ENCODE measurements at regions not wholly inside any gene's neighbourhood (a gene's known extent, or its start where the extent isn't known, plus 50 kb on each side); places are given as distances from the start of the nearest gene placed in this dataset.
"Not testable (repeated sequence)": the region's sequence is repeated elsewhere in the genome, so short reads cannot be mapped to it uniquely, and the experiment has no call there.

DNA sequence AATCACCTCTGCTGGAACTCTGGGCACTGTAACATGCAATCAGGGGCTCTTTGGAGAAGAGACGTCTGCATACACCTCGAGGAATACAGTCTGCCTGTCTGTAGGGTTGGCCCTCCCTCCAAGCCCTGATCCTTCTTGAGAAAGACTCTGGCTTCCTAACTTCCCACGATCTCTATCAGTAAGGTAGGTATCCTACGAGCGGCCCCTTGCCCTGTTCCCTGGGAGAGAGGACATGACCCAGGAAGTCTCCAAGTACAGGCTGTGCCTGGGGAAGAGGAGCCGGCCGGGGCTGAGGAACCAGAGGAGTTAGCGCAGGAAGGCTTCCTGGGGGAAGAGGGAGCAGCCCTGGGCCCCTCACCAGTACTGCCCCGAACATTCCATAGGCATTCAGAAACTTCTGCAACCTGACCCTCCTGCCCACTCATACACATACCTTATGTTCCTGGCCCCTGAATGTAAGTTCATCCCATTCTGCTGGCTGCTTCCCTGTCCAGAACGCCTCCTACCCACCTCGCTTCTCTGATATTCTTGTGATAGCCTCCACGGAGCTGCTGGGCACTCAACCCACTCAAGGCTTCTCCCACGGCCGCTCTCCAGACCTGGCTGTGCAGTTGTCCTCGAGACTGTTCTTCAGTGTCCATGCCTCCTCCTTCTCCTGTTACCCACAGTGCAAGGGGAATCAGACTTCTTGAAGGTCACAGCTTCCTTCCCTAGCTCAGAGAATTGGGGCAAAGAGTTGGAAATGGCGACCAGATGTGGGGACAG, 116.1 kb downstream of the CYP26B1 start:
- no peak for DNase-seq

- DNase-seq: no peak
Measured at GRCh38 chr2:72028996-72029395, 118.7 kb downstream of the CYP26B1 start.

- no peak for DNase-seq
Measured at GRCh38 chr2:72028351-72028995, 119.2 kb downstream of the CYP26B1 start.

DNA sequence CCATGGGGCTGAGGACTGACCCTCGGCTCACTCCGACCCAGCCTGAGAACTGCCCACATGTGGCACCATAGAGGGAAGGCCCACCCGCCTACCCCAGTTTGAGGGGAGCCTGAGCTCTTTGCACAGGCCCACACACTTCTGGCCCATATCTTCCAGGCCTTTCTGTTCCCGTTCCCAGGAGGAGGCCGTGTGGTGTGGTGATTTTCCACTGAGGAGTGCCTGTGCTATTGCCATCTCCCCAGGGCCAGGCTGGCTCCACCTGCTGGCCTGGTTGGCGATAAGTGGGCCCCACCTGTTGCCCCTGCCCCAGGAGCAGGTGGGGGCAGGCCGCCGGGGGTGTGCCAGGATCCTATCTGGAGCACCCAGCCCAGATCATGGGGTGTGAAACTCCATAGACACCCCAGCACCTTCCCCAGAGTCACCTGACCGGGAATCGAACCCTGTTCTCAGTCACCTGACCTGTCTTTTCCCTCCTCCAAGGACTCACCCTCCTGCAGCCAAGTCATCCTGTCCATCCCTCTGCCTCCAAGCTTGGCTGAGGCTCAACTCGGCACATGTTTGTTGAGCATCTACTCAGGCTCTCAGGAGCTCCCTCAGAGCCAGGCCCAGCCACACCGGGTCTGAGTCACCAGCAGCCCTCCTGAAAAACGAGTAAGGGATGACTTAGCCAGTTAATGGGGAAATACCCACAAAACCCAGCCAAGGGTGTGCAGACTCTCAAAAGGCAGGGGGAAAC, 120.1 kb downstream of the CYP26B1 start:
- DNase-seq: peak; percentile 25

DNA sequence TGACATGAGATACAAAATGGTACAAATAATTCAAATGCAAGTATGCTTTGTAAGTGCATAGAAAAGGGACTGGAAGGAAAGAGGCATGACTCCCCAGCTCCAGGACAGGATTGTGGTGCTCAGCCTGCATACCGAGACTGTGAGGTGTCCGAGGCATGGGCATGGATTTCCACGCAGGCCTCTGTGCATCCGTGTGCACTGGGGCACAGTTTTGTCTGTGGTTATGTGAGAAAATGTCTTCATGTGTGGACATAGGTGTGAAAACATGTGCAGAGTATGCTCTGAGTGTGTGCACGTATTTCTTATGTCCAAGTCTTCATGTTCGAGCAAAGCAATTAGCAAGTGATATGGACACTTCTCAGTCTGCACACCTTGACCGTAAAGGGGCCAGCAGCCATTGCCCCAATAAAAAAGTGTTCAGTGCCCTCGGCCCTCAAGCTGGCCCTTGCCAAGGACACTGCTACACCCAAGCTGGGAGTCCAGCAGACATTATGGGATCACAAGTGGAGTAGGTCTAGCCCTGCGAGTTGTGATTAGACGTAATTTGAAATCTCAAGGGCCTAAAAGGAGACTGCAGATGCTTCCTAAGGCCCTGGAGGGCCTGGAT, 120.7 kb downstream of the CYP26B1 start:
- peak; percentile 15 for DNase-seq

- no peak for DNase-seq
Measured at GRCh38 chr2:72024451-72025175, 123.0 kb downstream of the CYP26B1 start.

GRCh38 chr2:72023678-72024390, 123.8 kb downstream of the CYP26B1 start:
- DNase-seq: no peak

DNA sequence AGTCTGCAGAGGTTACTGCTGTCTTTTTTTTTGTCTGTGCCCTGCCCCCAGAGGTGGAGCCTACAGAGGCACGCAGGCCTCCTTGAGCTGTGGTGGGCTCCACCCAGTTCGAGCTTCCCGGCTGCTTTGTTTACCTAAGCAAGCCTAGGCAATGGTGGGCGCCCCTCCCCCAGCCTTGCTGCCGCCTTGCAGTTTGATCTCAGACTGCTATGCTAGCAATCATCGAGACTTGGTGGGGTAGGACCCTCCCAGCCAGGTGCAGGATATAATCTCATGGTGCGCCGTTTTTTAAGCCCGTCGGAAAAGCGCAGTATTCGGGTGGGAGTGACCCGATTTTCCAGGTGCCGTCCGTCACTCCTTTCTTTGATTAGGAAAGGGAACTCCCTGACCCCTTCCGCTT, 126.3 kb downstream of the CYP26B1 start:
- DNase-seq: not testable (repeated sequence)

DNA sequence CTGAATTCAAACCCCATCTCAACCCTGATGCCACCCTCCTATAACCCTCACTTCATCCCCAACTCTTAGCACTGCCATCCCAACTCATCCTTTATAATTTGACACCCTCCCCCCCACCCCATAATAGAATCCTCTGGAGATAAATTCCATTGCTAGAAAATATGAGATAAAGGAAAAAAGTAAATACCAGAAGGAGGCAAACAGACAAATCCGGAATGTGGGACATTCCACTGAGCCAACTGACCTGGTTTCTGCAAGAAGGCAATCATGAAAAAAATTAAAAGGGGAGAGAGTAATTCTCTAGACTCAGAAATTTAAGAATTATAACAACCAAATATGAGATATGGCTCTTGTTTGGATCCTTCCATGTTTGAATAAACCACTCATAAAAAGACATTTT, 132.4 kb downstream of the CYP26B1 start:
- no peak for DNase-seq

- DNase-seq: no peak
Measured at GRCh38 chr2:72014831-72015230, 132.8 kb downstream of the CYP26B1 start.

DNA sequence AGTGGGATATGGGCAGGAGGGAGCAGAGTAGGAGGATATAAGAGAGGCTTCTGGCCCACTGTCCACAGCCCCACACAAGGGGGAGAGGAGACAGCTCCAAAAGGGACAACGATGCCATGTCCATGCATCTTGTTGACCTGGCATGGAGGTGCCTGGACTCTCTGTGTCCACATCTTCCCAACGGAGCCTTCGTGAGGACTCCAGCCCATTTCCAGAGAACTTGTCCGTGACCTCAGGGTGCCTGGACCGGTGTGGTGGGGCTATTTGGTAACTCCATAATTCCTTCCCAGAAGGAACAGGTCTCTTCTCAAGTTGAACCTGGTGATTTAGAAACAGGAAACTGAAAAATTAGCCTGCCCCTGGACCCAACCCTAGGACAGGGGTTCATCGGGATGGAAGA, 133.9 kb downstream of the CYP26B1 start:
- no peak for DNase-seq

- DNase-seq: no peak
Measured at GRCh38 chr2:72012886-72013574, 134.6 kb downstream of the CYP26B1 start.

DNA sequence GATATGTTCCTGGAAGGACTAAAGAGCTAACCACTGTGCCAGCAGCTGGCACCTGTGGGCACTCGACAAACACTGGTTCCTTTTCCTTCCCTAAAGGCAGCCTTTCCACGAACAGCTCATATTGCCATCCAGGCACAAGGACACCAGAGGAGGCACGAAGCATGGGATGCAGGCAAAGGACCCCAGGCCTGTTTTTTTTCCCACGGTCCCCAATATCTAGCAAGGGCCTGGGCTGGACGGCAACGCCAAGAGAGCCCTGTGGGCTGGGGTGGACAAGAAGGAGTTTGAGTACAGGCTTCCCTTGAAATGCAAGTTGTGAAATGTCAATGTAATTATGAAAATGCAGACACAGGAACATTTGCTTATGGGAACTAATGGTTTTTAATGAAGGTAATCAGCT, 135.9 kb downstream of the CYP26B1 start:
- no peak for DNase-seq

DNA sequence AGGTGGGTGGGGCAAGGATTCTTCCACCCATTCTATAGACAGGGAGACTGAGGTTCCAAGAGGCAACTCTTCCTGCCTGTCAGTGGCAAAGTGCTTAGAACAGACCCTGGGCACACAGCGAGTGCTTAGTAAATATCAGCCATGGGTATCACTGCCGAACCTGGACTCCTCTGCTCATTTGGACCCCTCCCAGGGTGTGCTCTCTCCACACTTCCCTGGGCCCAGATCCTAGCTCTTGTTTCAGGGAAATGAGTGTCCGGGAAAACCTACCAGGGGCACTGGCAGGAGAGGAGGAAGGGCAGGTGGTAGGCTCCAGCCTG, 136.3 kb downstream of the CYP26B1 start:
- DNase-seq: no peak

DNA sequence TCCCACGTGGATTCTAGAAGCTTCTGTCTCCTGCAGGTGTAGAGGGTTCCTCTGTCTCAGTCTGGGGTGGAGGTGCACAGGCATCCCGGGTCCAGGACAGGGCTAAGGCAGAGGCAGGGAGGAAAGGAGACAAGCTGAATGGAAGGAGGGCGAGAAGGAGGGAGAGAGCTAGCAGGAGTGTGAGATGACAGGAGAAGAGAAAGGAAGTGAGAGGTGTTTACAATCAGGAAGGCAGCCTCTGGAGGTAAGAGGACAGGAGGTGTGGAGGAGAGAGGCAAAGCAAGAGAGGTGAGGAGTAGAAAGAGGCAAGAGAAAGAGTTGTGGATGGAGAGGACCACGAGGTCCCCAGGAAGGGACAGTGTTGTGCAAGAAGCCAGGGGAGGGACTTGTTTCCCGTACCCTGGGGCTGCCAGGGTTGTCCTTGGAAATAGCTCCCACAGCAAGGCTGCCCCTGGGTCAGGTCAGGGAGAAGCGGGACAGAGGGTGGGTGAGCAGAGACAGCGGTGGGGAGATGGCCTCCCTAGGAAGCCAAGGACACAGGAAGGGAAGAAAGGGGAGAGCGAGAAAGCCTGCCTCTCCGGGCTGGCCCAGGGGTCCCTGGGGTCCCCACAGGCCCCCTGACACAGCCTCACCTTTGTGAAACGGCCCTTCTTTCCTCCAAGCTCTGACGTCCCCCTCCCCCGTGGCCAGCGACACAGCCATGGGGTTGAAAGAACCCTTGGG, 136.9 kb downstream of the CYP26B1 start:
- no peak for DNase-seq

DNA sequence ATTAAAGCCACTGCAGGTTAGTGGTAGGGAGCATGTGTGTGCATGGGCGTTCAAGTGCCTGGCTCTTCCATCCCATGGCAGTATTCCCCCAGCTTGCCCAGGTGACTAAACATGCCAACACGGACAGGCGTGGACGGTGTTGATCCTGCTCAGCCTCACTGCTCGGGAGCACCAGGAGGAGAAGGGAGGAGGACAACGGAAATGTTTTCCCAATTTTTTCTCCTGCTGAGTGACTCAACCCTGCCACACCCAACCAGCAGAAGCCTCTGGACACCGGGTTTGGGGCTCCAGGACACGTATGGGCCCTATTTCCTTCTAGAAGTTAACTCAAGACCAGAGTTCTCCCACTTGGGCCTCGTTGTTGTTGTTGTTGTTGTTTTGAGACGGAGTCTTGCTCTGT, 139.1 kb downstream of the CYP26B1 start:
- no peak for DNase-seq

GRCh38 chr2:72007402-72007801, 140.3 kb downstream of the CYP26B1 start:
- DNase-seq: no peak

DNA sequence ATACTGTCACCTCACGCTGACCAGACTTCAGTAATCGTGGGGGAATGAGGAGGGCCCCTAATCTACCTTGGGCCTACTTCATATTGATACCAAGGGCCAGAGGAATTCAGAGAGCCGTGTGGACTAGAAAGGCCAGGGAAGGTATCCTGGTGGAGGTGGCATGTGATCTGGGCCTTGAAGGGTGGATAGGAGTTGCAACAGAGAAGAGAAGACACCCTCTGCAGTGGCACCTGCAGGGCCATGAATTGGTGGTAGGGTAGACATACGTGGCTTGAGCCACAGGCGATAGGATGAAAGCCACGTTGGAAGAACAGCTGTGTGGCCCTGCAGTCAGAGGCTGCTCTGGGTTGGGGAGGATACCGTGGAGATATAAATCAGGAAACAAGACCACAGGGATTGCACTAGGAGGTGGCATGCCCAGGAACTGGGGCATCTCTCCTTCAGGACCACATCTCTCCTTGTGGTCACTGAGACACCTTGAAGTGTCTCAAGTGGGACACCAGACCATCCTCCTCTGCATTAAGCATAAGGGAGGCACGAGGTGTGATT, 141.4 kb downstream of the CYP26B1 start:
- DNase-seq: no peak

DNA sequence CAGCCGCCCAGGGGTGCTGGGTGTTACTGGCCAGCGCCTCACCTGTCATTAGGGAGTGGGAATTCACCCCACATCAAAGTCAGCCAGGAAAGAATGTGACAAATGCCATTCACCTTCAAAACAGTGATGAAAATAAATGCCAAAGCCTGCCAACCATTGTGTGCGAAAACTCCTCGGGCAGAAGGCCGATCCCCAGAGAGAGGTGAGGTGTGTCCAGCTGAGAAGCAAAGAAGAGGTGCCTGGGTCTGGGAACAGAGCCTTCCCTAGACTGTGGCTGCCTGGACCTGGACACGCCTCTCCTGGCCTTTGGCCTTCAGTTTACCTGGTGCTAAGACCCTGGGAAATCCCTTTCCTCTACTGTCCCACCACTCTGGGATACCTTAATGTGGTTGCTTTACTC, 142.7 kb downstream of the CYP26B1 start:
- no peak for DNase-seq

DNA sequence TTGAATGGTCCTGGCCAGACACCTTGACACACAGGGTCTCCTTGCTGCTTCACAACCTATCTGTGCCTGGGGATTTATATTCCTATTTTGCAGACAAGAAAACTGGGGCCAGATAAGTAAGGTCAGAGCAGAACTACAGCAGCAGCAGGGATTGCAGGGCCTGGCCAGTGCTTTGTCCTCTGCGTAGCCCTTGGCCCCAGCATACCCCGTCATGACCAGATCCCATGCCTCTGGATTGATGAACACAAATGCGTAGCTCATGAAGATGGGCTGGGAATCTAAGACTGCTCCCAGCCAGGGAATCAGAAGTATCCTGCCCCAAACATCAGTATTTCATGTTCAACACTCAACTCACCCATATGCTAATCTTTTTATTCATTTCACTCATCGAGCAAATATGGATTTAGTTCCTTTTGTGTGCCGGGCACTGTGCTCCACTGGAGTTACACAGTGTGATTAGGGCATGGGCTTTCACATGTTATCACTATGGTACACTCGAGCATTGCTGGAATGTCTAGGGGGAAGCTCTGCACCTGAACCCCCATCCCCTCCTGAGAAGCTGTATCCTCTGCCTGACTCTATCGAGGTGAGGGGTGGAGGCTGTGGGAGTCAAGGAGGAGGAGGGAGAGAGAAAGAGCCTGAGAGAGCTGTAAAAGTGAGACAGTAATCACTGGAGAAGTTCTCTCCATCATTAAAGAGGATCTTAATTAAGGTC, 143.3 kb downstream of the CYP26B1 start:
- no peak for DNase-seq

Measured in fibroblast of skin of abdomen (primary cell).